Liver (tissue), 3 donors: ENCODE measurements at regions not wholly inside any gene's neighbourhood (a gene's known extent, or its start where the extent isn't known, plus 50 kb on each side); places are given as distances from the start of the nearest gene placed in this dataset.

Source experiments
- ATF3 ChIP-seq: IDR thresholded peaks from 2 replicates; pipeline ENCODE4 v1.6.1; 2016; ENCODE audit warnings: antibody characterized with exemption
- CTCF ChIP-seq: fragments of 150-350 bp; IDR thresholded peaks from 2 replicates; pipeline ENCODE4 v1.5.1; 2017; ENCODE audit warnings: improper control_type of control experiment, low read depth, low read length; ENCODE audit not compliant: missing input control
- GABPA ChIP-seq, 2 donors: IDR thresholded peaks in 1 of 2; conservative IDR thresholded peaks in 1 of 2; 2 replicates each; pipeline ENCODE4 v1.6.1; 2016; ENCODE audit warnings: antibody characterized with exemption in 2 of 2, mild to moderate bottlenecking in 1 of 2, moderate library complexity in 1 of 2
- JUND ChIP-seq, 2 donors: IDR thresholded peaks; 2 replicates each; pipeline ENCODE4 v1.6.1; 2016; ENCODE audit warnings: antibody characterized with exemption in 2 of 2
- NR2F2 ChIP-seq: IDR thresholded peaks from 2 replicates; pipeline ENCODE4 v1.6.1; 2016; ENCODE audit warnings: antibody characterized with exemption
- RAD21 ChIP-seq, 2 donors: IDR thresholded peaks; 2 replicates each; pipeline ENCODE4 v1.6.1; 2016; ENCODE audit warnings: antibody characterized with exemption in 2 of 2, mild to moderate bottlenecking in 2 of 2
- REST ChIP-seq: IDR thresholded peaks from 2 replicates; pipeline ENCODE4 v1.6.1; 2016; ENCODE audit warnings: antibody characterized with exemption, mild to moderate bottlenecking
- SP1 ChIP-seq: IDR thresholded peaks from 2 replicates; pipeline ENCODE4 v1.6.1; 2018; ENCODE audit warnings: antibody characterized with exemption, mild to moderate bottlenecking
- TAF1 ChIP-seq: conservative IDR thresholded peaks from 2 replicates; pipeline ENCODE4 v1.6.1; 2016; ENCODE audit warnings: antibody characterized with exemption, mild to moderate bottlenecking
- YY1 ChIP-seq: IDR thresholded peaks from 2 replicates; pipeline ENCODE4 v1.6.1; 2016; ENCODE audit warnings: antibody characterized with exemption, mild to moderate bottlenecking
- ZBTB33 ChIP-seq: IDR thresholded peaks from 2 replicates; pipeline ENCODE4 v1.6.1; 2016; ENCODE audit warnings: antibody characterized with exemption
- donor health status: healthy.
- donor health status: healthy.

GRCh38 chr13:106941779-106942178 lies 373.8 kb upstream of the ARGLU1 start:
- TF ChIP-seq CTCF (no peak), TAF1 (no peak), RAD21 (IDR thresholded peaks at IDR 0.05) (no peak), REST (no peak), GABPA (IDR thresholded peaks at IDR 0.05 in 1 of 2, conservative IDR thresholded peaks at IDR 0.05 in 1 of 2) (no peak), SP1 (no peak), YY1 (no peak), ZBTB33 (no peak), NR2F2 (no peak), ATF3 (no peak), JUND (IDR thresholded peaks at IDR 0.05) (no peak)
